ENCODE measurements at regions not wholly inside any gene's neighbourhood (a gene's known extent, or its start where the extent isn't known, plus 50 kb on each side); places are given as distances from the start of the nearest gene placed in this dataset.

DNA sequence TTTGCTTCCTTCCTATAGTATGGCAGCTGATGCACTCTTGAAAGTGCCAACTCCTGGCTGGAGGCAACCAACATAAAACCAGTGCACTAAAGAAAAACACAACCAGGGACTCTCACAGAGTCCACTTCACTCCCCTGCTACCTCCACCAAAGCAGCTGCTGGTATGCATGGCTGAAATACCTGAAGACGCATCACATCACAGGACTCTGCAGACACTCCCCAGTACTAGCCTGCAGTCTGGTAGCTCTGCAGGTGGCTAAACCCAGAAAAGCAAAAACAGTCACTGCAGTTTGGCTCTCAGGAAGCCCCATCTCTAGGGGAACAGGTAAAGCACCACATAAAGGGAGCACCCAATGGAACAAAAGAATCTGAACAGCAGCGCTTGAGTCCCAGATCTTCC, 473.0 kb upstream of the SPTLC3 start:
- Histone ChIP-seq H3K9ac (ENCODE audit: control insufficient read depth, extremely low read depth, insufficient read depth, low read length) (no peak overlapping the region), H3K27ac (ENCODE audit: control insufficient read depth, insufficient read depth, low read length) (no peak overlapping the region), H3K9me1 (ENCODE audit: control insufficient read depth, extremely low read depth, insufficient read depth, low read length) (no peaks in the 10 kb centered on the region), H3K27me3 (ENCODE audit: control insufficient read depth, extremely low read depth, insufficient read depth, low read length) (peaks cover 2% of the 10 kb centered on the region), H3K4me3 (ENCODE audit: control insufficient read depth in 2 of 3, extremely low read depth in 1 of 3, insufficient read depth in 2 of 3, low read depth in 1 of 3, low read length in 3 of 3) (no peak overlapping the region), H3K36me3 (ENCODE audit: control insufficient read depth in 2 of 2, extremely low read depth in 1 of 2, insufficient read depth in 2 of 2, low read length in 2 of 2) (no peaks in the 10 kb centered on the region), H2AFZ (ENCODE audit: control insufficient read depth, low read length) (no peak overlapping the region), H3K4me2 (ENCODE audit: control insufficient read depth, extremely low read depth, insufficient read depth, low read depth, low read length) (no peak overlapping the region), H3K79me2 (ENCODE audit: control insufficient read depth, insufficient read depth, low read length) (no peaks in the 10 kb centered on the region), H3K9me3 (ENCODE audit: control insufficient read depth, low read depth, low read length) (no peaks in the 10 kb centered on the region), H3K4me1 (ENCODE audit: control insufficient read depth, extremely low read depth, insufficient read depth, low read length) (no peaks in the 10 kb centered on the region), H4K20me1 (ENCODE audit: control insufficient read depth, extremely low read depth, insufficient read depth, low read length) (no peaks in the 10 kb centered on the region)
- FAIRE-seq (no peak), DNase-seq (ENCODE audit: low read depth, low spot score) (no peak)
- TF ChIP-seq EZH2 (IDR thresholded peaks at IDR 0.05; ENCODE audit: low read length): no peak
- TF ChIP-seq, protein P1, sequence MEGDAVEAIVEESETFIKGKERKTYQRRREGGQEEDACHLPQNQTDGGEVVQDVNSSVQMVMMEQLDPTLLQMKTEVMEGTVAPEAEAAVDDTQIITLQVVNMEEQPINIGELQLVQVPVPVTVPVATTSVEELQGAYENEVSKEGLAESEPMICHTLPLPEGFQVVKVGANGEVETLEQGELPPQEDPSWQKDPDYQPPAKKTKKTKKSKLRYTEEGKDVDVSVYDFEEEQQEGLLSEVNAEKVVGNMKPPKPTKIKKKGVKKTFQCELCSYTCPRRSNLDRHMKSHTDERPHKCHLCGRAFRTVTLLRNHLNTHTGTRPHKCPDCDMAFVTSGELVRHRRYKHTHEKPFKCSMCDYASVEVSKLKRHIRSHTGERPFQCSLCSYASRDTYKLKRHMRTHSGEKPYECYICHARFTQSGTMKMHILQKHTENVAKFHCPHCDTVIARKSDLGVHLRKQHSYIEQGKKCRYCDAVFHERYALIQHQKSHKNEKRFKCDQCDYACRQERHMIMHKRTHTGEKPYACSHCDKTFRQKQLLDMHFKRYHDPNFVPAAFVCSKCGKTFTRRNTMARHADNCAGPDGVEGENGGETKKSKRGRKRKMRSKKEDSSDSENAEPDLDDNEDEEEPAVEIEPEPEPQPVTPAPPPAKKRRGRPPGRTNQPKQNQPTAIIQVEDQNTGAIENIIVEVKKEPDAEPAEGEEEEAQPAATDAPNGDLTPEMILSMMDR (optimal IDR thresholded peaks at IDR 0.05 in 1 of 3, IDR thresholded peaks at IDR 0.05 in 1 of 3, conservative IDR thresholded peaks at IDR 0.05 in 1 of 3; ENCODE audit: extremely low read depth in 1 of 3, insufficient read depth in 2 of 3, low read length in 3 of 3): no peak
- dilution Hi-C loops (cut with MboI; ENCODE audit: extremely low pct_ligation_motif_present, low sequenced_read_pairs): no loop called here

DNA sequence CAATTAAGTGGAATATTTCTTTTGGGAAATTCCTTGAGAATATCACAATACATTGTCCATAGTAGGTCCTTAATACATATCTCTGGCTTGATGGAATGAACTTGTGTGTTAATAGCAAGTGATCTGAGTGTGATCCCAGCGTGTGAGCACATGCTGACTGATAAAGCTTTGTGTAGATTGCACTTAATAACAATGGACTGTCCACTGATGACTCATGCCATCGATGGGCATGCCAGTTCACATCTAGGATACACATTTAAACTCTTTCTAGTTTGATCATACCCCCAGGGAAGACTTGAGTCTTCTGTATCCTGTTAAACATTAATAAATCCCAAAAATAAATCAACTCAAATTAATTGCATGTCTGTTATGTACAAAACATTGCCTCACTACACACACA, 454.3 kb upstream of the SPTLC3 start:
- no peaks in the 10 kb centered on the region for H4K20me1 ChIP-seq (ENCODE audit: control insufficient read depth, extremely low read depth, insufficient read depth, low read length)
- H3K9me1 ChIP-seq (ENCODE audit: control insufficient read depth, extremely low read depth, insufficient read depth, low read length): no peaks in the 10 kb centered on the region
- peaks cover 21% of the 10 kb centered on the region for H3K4me1 ChIP-seq (ENCODE audit: control insufficient read depth, extremely low read depth, insufficient read depth, low read length)
- peak overlapping the region; percentile 15 for H3K4me2 ChIP-seq (ENCODE audit: control insufficient read depth, extremely low read depth, insufficient read depth, low read depth, low read length)
- H3K27ac ChIP-seq (ENCODE audit: control insufficient read depth, insufficient read depth, low read length): no peak overlapping the region
- no peaks in the 10 kb centered on the region for H3K27me3 ChIP-seq (ENCODE audit: control insufficient read depth, extremely low read depth, insufficient read depth, low read length)
- FAIRE-seq: peak; percentile 80
- peak; percentile 36 for DNase-seq (ENCODE audit: low read depth, low spot score)
- no peaks in the 10 kb centered on the region for H3K36me3 ChIP-seq (ENCODE audit: control insufficient read depth in 2 of 2, extremely low read depth in 1 of 2, insufficient read depth in 2 of 2, low read length in 2 of 2)
- H3K79me2 ChIP-seq (ENCODE audit: control insufficient read depth, insufficient read depth, low read length): no peaks in the 10 kb centered on the region
- dilution Hi-C loops (cut with MboI; ENCODE audit: extremely low pct_ligation_motif_present, low sequenced_read_pairs): no loop called here
- no peaks in the 10 kb centered on the region for H3K9me3 ChIP-seq (ENCODE audit: control insufficient read depth, low read depth, low read length)
- TF ChIP-seq EZH2 (IDR thresholded peaks at IDR 0.05; ENCODE audit: low read length): no peak
- TF ChIP-seq, protein P1 (optimal IDR thresholded peaks at IDR 0.05 in 1 of 3, IDR thresholded peaks at IDR 0.05 in 1 of 3, conservative IDR thresholded peaks at IDR 0.05 in 1 of 3; ENCODE audit: extremely low read depth in 1 of 3, insufficient read depth in 2 of 3, low read length in 3 of 3): no peak
- no peak overlapping the region for H3K4me3 ChIP-seq (ENCODE audit: control insufficient read depth in 2 of 3, extremely low read depth in 1 of 3, insufficient read depth in 2 of 3, low read depth in 1 of 3, low read length in 3 of 3)
- H2AFZ ChIP-seq (ENCODE audit: control insufficient read depth, low read length): no peak overlapping the region
- H3K9ac ChIP-seq (ENCODE audit: control insufficient read depth, extremely low read depth, insufficient read depth, low read length): no peak overlapping the region
